H1 (cell line): ENCODE measurements at regions not wholly inside any gene's neighbourhood (a gene's known extent, or its start where the extent isn't known, plus 50 kb on each side); places are given as distances from the start of the nearest gene placed in this dataset.

ENCODE experiments used
- KDM5A ChIP-seq: fragments of 200-600 bp; IDR thresholded peaks from 2 replicates; pipeline ENCODE4 v1.7.1; 2012; ENCODE audit warnings: mild to moderate bottlenecking, low read length, inconsistent platforms, mixed read lengths
- MAFK ChIP-seq: IDR thresholded peaks from 2 replicates; pipeline ENCODE4 v1.6.1; 2012; ENCODE audit warnings: low read depth, mild to moderate bottlenecking, improper control_type of control experiment, low read length
- NRF1 ChIP-seq: IDR thresholded peaks from 2 replicates; pipeline ENCODE4 v1.6.1; 2011; ENCODE audit warnings: mild to moderate bottlenecking, low read depth, low read length, improper control_type of control experiment
- POLR2AphosphoS5 ChIP-seq: IDR thresholded peaks from 2 replicates; pipeline ENCODE4 v1.6.1; 2011; ENCODE audit warnings: low read depth, low read length
- TCF12 ChIP-seq: IDR thresholded peaks from 2 replicates; pipeline ENCODE4 v1.6.1; 2011; ENCODE audit warnings: low read depth, mild to moderate bottlenecking, low read length
- TF ChIP-seq, protein P1 (sequence below): fragments of 300-600 bp; sonication (generic); IDR thresholded peaks from 2 replicates; pipeline ENCODE4 v1.7.1; 2012; ENCODE audit warnings: low read length, moderate library complexity, mild to moderate bottlenecking, inconsistent platforms; ENCODE audit not compliant: insufficient replicate concordance
- TF ChIP-seq, protein P2 (sequence below): IDR thresholded peaks from 2 replicates; pipeline ENCODE4 v1.6.1; 2011; ENCODE audit warnings: low read length, improper control_type of control experiment

DNA sequence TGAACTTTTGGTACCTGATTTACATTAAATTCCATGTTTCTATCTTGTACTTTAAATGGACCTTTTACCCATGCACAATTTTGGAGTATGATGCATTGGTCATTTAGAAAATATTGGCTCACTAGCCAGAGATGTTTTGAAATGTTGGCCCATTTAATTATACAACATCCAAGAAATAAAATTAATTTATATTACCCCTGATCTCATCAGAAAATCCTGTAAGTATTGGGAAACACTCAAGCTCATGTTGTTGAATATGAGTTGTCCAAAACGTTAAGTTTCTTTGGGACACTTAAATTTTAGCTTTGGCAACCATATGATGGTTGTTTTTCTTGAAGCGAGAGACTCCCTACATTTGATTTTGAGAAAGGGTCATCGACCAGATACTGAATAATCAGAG, 492.7 kb downstream of the RPS24 start (continued):
- TF ChIP-seq, protein P1, sequence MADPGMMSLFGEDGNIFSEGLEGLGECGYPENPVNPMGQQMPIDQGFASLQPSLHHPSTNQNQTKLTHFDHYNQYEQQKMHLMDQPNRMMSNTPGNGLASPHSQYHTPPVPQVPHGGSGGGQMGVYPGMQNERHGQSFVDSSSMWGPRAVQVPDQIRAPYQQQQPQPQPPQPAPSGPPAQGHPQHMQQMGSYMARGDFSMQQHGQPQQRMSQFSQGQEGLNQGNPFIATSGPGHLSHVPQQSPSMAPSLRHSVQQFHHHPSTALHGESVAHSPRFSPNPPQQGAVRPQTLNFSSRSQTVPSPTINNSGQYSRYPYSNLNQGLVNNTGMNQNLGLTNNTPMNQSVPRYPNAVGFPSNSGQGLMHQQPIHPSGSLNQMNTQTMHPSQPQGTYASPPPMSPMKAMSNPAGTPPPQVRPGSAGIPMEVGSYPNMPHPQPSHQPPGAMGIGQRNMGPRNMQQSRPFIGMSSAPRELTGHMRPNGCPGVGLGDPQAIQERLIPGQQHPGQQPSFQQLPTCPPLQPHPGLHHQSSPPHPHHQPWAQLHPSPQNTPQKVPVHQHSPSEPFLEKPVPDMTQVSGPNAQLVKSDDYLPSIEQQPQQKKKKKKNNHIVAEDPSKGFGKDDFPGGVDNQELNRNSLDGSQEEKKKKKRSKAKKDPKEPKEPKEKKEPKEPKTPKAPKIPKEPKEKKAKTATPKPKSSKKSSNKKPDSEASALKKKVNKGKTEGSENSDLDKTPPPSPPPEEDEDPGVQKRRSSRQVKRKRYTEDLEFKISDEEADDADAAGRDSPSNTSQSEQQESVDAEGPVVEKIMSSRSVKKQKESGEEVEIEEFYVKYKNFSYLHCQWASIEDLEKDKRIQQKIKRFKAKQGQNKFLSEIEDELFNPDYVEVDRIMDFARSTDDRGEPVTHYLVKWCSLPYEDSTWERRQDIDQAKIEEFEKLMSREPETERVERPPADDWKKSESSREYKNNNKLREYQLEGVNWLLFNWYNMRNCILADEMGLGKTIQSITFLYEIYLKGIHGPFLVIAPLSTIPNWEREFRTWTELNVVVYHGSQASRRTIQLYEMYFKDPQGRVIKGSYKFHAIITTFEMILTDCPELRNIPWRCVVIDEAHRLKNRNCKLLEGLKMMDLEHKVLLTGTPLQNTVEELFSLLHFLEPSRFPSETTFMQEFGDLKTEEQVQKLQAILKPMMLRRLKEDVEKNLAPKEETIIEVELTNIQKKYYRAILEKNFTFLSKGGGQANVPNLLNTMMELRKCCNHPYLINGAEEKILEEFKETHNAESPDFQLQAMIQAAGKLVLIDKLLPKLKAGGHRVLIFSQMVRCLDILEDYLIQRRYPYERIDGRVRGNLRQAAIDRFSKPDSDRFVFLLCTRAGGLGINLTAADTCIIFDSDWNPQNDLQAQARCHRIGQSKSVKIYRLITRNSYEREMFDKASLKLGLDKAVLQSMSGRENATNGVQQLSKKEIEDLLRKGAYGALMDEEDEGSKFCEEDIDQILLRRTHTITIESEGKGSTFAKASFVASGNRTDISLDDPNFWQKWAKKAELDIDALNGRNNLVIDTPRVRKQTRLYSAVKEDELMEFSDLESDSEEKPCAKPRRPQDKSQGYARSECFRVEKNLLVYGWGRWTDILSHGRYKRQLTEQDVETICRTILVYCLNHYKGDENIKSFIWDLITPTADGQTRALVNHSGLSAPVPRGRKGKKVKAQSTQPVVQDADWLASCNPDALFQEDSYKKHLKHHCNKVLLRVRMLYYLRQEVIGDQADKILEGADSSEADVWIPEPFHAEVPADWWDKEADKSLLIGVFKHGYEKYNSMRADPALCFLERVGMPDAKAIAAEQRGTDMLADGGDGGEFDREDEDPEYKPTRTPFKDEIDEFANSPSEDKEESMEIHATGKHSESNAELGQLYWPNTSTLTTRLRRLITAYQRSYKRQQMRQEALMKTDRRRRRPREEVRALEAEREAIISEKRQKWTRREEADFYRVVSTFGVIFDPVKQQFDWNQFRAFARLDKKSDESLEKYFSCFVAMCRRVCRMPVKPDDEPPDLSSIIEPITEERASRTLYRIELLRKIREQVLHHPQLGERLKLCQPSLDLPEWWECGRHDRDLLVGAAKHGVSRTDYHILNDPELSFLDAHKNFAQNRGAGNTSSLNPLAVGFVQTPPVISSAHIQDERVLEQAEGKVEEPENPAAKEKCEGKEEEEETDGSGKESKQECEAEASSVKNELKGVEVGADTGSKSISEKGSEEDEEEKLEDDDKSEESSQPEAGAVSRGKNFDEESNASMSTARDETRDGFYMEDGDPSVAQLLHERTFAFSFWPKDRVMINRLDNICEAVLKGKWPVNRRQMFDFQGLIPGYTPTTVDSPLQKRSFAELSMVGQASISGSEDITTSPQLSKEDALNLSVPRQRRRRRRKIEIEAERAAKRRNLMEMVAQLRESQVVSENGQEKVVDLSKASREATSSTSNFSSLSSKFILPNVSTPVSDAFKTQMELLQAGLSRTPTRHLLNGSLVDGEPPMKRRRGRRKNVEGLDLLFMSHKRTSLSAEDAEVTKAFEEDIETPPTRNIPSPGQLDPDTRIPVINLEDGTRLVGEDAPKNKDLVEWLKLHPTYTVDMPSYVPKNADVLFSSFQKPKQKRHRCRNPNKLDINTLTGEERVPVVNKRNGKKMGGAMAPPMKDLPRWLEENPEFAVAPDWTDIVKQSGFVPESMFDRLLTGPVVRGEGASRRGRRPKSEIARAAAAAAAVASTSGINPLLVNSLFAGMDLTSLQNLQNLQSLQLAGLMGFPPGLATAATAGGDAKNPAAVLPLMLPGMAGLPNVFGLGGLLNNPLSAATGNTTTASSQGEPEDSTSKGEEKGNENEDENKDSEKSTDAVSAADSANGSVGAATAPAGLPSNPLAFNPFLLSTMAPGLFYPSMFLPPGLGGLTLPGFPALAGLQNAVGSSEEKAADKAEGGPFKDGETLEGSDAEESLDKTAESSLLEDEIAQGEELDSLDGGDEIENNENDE: no peak
- TF ChIP-seq NRF1: no peak
- TF ChIP-seq POLR2AphosphoS5: no peak
- TF ChIP-seq MAFK: no peak
- TF ChIP-seq, protein P2, sequence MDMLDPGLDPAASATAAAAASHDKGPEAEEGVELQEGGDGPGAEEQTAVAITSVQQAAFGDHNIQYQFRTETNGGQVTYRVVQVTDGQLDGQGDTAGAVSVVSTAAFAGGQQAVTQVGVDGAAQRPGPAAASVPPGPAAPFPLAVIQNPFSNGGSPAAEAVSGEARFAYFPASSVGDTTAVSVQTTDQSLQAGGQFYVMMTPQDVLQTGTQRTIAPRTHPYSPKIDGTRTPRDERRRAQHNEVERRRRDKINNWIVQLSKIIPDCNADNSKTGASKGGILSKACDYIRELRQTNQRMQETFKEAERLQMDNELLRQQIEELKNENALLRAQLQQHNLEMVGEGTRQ: no peak
- TF ChIP-seq KDM5A: no peak
- no peak for TF ChIP-seq TCF12
- TF ChIP-seq, all 59 proteins: peak for 0
